ENCODE measurements at regions not wholly inside any gene's neighbourhood (a gene's known extent, or its start where the extent isn't known, plus 50 kb on each side); places are given as distances from the start of the nearest gene placed in this dataset.
"Not testable (repeated sequence)": the region's sequence is repeated elsewhere in the genome, so short reads cannot be mapped to it uniquely, and the experiment has no call there.

- not testable (repeated sequence) for TF ChIP-seq EZH2 (IDR thresholded peaks at IDR 0.05; ENCODE audit: borderline replicate concordance, low read length); CTCF (conservative IDR thresholded peaks at IDR 0.05 in 1 of 2, IDR thresholded peaks at IDR 0.05 in 1 of 2; ENCODE audit: extremely low read depth in 1 of 2, insufficient read depth in 1 of 2, low read depth in 1 of 2, low read length in 2 of 2)
Measured at GRCh38 chr7:142636107-142636506, 113.2 kb upstream of the PRSS1 start.
